Peyer's patch (tissue), 4 donors: ENCODE measurements at regions not wholly inside any gene's neighbourhood (a gene's known extent, or its start where the extent isn't known, plus 50 kb on each side); places are given as distances from the start of the nearest gene placed in this dataset.

Experiments
- POLR2A ChIP-seq, 2 donors: fragments of 450-650 bp; IDR thresholded peaks; one replicate each; pipeline ENCODE4 v1.5.1; 2017; ENCODE audit warnings: antibody characterized with exemption in 2 of 2, mild to moderate bottlenecking in 2 of 2, moderate library complexity in 2 of 2
- TF ChIP-seq, protein P1 (sequence below), 6 experiments: fragments of 450-650 bp in 4 of 6; fragments of 200-600 bp in 2 of 6; sonication (generic) in 1 of 6; IDR thresholded peaks; one replicate each; pipeline ENCODE4 v1.5.1; 2017 to 2019; ENCODE audit warnings: antibody characterized with exemption in 6 of 6, mild to moderate bottlenecking in 3 of 6, moderate library complexity in 1 of 6

DNA sequence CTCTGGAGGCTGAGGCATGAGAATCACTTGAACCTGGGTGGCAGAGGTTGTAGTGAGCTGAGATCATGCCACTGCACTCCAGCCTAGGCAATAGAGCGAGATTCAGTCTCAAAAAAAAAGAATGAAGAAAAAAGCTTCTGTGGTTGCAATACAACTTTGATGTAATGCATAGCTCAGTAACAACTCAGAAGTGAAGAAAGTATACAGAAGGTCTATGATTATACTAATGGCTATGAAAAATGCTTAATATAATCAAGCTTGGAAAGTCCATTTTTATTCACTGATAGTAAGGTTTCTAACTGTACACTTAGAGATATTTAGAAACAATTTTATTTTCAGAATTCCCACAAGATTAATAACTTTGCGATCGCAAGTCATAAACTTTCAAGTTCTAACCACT lies 88.2 kb upstream of the FRMD6 start:
- TF ChIP-seq, protein P1, sequence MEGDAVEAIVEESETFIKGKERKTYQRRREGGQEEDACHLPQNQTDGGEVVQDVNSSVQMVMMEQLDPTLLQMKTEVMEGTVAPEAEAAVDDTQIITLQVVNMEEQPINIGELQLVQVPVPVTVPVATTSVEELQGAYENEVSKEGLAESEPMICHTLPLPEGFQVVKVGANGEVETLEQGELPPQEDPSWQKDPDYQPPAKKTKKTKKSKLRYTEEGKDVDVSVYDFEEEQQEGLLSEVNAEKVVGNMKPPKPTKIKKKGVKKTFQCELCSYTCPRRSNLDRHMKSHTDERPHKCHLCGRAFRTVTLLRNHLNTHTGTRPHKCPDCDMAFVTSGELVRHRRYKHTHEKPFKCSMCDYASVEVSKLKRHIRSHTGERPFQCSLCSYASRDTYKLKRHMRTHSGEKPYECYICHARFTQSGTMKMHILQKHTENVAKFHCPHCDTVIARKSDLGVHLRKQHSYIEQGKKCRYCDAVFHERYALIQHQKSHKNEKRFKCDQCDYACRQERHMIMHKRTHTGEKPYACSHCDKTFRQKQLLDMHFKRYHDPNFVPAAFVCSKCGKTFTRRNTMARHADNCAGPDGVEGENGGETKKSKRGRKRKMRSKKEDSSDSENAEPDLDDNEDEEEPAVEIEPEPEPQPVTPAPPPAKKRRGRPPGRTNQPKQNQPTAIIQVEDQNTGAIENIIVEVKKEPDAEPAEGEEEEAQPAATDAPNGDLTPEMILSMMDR (IDR thresholded peaks at IDR 0.05): no peak
- no peak for TF ChIP-seq POLR2A (IDR thresholded peaks at IDR 0.05)
